SK-N-SH treated with all-trans-retinoic acid at 6 μM for 48 hours (cell line): ENCODE measurements at regions not wholly inside any gene's neighbourhood (a gene's known extent, or its start where the extent isn't known, plus 50 kb on each side); places are given as distances from the start of the nearest gene placed in this dataset.

Source experiments
- ARNTL ChIP-seq: fragments of 450-650 bp; formaldehyde crosslinking; IDR thresholded peaks from 2 replicates; pipeline ENCODE4 v1.5.0; 2020; ENCODE audit warnings: low read depth, mild to moderate bottlenecking, moderate library complexity, borderline replicate concordance
- CSRNP3 ChIP-seq: fragments of 250-450 bp; sonication (Bioruptor Pico); IDR thresholded peaks from 2 replicates; pipeline ENCODE4 v1.5.1; 2021; ENCODE audit warnings: mild to moderate bottlenecking, moderate library complexity
- GLIS3 ChIP-seq: fragments of 250-450 bp; sonication (Bioruptor Pico); IDR thresholded peaks from 2 replicates; pipeline ENCODE4 v1.5.0; 2020; ENCODE audit warnings: mild to moderate bottlenecking, moderate library complexity
- PATZ1 ChIP-seq: fragments of 250-450 bp; sonication (Bioruptor Pico); IDR thresholded peaks from 2 replicates; pipeline ENCODE4 v1.8.0; 2020; ENCODE audit warnings: mild to moderate bottlenecking, moderate library complexity, borderline replicate concordance
- POU6F1 ChIP-seq: fragments of 250-450 bp; sonication (Bioruptor Pico); IDR thresholded peaks from 2 replicates; pipeline ENCODE4 v1.8.0; 2021; ENCODE audit warnings: low read depth, mild to moderate bottlenecking, moderate library complexity, borderline replicate concordance
- TOX ChIP-seq: fragments of 250-450 bp; sonication (Bioruptor Pico); IDR thresholded peaks from 2 replicates; pipeline ENCODE4 v1.8.0; 2021; ENCODE audit warnings: mild to moderate bottlenecking, moderate library complexity, borderline replicate concordance
- ZFP3 ChIP-seq: fragments of 250-450 bp; sonication (Bioruptor Pico); IDR thresholded peaks from 2 replicates; pipeline ENCODE4 v1.5.0; 2020; ENCODE audit warnings: mild to moderate bottlenecking, moderate library complexity
- ZFP30 ChIP-seq: fragments of 450-650 bp; formaldehyde crosslinking; IDR thresholded peaks from 2 replicates; pipeline ENCODE4 v1.5.0; 2022; ENCODE audit warnings: mild to moderate bottlenecking, moderate library complexity

- TF ChIP-seq CSRNP3 (CRISPR knock-in tag) (no peak), TOX (CRISPR knock-in tag) (no peak), ZFP30 (no peak), ARNTL (no peak), GLIS3 (CRISPR knock-in tag) (no peak), POU6F1 (CRISPR knock-in tag) (no peak), PATZ1 (CRISPR knock-in tag) (no peak), ZFP3 (no peak)
Observed at GRCh38 chrX:3244955-3245354, 101.5 kb downstream of the MXRA5 start.
